ENCODE measurements at regions not wholly inside any gene's neighbourhood (a gene's known extent, or its start where the extent isn't known, plus 50 kb on each side); places are given as distances from the start of the nearest gene placed in this dataset.

DNA sequence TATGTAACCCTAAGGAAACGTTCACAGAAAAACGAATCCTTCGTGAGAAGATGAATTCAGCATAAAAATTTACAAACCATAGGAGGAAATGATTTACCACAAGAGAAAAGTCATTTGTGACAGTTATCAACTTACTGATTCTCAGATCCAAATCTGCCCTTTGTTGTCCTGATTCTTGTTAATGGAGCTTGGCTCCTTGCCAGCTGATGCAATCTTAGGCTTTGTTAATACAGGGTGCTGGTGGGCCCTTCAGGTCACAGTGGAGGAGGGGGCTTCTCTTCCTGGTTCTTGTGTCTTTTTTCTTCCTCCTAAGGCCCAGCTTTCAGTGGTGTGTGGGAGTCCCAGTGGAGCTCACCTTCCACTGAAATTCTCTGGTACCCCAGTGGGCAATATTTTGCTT is 108.4 kb upstream of the MAP3K7 start:
- Histone ChIP-seq H3K4me3 (ENCODE audit: low read depth in 1 of 3, low read length in 3 of 3) (no peak overlapping the region), H3K27me3 (ENCODE audit: control insufficient read depth in 4 of 4, insufficient read depth in 4 of 4, low read length in 3 of 4) (no peaks in the 10 kb centered on the region), H3K9ac (ENCODE audit: low read depth in 1 of 2, low read length in 2 of 2) (no peak overlapping the region), H3K9me3 (ENCODE audit: control insufficient read depth in 4 of 4, low read length in 3 of 4) (peaks cover 0 to 3% (median 0%) of the 10 kb centered on the region in 4 donors), H3K27ac (ENCODE audit: low read depth in 1 of 2, low read length in 2 of 2) (no peak overlapping the region), H3K4me1 (ENCODE audit: control insufficient read depth in 4 of 4, insufficient read depth in 4 of 4, low read length in 3 of 4) (no peaks in the 10 kb centered on the region), H3K36me3 (ENCODE audit: control insufficient read depth in 4 of 4, insufficient read depth in 3 of 4, low read depth in 1 of 4, low read length in 3 of 4) (no peaks in the 10 kb centered on the region)
- WGBS: 72% methylated on average over 3 of the region's 3 CpGs
- DNase-seq (ENCODE audit: low spot score): no peak
- TF ChIP-seq RAD21 (IDR thresholded peaks at IDR 0.05) (no peak), JUND (IDR thresholded peaks at IDR 0.05) (no peak), RXRA (IDR thresholded peaks at IDR 0.05) (no peak), TAF1 (conservative IDR thresholded peaks at IDR 0.05) (no peak)
- TF ChIP-seq, protein P1, sequence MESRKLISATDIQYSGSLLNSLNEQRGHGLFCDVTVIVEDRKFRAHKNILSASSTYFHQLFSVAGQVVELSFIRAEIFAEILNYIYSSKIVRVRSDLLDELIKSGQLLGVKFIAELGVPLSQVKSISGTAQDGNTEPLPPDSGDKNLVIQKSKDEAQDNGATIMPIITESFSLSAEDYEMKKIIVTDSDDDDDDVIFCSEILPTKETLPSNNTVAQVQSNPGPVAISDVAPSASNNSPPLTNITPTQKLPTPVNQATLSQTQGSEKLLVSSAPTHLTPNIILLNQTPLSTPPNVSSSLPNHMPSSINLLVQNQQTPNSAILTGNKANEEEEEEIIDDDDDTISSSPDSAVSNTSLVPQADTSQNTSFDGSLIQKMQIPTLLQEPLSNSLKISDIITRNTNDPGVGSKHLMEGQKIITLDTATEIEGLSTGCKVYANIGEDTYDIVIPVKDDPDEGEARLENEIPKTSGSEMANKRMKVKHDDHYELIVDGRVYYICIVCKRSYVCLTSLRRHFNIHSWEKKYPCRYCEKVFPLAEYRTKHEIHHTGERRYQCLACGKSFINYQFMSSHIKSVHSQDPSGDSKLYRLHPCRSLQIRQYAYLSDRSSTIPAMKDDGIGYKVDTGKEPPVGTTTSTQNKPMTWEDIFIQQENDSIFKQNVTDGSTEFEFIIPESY (IDR thresholded peaks at IDR 0.05): no peak
- TF ChIP-seq, protein P2, sequence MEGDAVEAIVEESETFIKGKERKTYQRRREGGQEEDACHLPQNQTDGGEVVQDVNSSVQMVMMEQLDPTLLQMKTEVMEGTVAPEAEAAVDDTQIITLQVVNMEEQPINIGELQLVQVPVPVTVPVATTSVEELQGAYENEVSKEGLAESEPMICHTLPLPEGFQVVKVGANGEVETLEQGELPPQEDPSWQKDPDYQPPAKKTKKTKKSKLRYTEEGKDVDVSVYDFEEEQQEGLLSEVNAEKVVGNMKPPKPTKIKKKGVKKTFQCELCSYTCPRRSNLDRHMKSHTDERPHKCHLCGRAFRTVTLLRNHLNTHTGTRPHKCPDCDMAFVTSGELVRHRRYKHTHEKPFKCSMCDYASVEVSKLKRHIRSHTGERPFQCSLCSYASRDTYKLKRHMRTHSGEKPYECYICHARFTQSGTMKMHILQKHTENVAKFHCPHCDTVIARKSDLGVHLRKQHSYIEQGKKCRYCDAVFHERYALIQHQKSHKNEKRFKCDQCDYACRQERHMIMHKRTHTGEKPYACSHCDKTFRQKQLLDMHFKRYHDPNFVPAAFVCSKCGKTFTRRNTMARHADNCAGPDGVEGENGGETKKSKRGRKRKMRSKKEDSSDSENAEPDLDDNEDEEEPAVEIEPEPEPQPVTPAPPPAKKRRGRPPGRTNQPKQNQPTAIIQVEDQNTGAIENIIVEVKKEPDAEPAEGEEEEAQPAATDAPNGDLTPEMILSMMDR (IDR thresholded peaks at IDR 0.05; ENCODE audit: low read depth, low read length, missing input control): no peak
- TF ChIP-seq, protein P3, sequence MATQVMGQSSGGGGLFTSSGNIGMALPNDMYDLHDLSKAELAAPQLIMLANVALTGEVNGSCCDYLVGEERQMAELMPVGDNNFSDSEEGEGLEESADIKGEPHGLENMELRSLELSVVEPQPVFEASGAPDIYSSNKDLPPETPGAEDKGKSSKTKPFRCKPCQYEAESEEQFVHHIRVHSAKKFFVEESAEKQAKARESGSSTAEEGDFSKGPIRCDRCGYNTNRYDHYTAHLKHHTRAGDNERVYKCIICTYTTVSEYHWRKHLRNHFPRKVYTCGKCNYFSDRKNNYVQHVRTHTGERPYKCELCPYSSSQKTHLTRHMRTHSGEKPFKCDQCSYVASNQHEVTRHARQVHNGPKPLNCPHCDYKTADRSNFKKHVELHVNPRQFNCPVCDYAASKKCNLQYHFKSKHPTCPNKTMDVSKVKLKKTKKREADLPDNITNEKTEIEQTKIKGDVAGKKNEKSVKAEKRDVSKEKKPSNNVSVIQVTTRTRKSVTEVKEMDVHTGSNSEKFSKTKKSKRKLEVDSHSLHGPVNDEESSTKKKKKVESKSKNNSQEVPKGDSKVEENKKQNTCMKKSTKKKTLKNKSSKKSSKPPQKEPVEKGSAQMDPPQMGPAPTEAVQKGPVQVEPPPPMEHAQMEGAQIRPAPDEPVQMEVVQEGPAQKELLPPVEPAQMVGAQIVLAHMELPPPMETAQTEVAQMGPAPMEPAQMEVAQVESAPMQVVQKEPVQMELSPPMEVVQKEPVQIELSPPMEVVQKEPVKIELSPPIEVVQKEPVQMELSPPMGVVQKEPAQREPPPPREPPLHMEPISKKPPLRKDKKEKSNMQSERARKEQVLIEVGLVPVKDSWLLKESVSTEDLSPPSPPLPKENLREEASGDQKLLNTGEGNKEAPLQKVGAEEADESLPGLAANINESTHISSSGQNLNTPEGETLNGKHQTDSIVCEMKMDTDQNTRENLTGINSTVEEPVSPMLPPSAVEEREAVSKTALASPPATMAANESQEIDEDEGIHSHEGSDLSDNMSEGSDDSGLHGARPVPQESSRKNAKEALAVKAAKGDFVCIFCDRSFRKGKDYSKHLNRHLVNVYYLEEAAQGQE (IDR thresholded peaks at IDR 0.05): no peak

DNA sequence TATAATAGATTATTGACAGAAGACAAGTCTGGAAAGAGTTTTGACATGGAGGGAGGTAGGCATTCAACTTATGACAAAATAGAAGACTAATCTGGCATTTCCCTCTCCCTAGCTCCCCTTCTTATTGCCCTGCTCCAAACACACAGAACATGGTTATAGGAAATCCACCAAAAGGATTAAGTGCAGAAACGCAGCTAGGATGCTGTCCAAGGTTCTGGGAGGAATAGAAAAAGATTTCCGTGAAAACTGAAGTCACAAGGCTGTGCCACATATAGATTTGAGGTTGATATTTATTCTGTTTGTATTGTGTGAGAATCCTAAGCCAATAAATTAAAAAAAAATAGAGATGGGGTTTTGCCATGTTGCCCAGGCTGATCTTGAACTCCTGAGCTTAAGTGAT is 107.9 kb upstream of the MAP3K7 start:
- no peaks in the 10 kb centered on the region for H3K4me1 ChIP-seq (ENCODE audit: control insufficient read depth in 4 of 4, insufficient read depth in 4 of 4, low read length in 3 of 4)
- no peak overlapping the region for H3K9ac ChIP-seq (ENCODE audit: low read depth in 1 of 2, low read length in 2 of 2)
- peaks cover 0 to 3% (median 0%) of the 10 kb centered on the region in 4 donors for H3K9me3 ChIP-seq (ENCODE audit: control insufficient read depth in 4 of 4, low read length in 3 of 4)
- H3K36me3 ChIP-seq (ENCODE audit: control insufficient read depth in 4 of 4, insufficient read depth in 3 of 4, low read depth in 1 of 4, low read length in 3 of 4): no peaks in the 10 kb centered on the region
- H3K27me3 ChIP-seq (ENCODE audit: control insufficient read depth in 4 of 4, insufficient read depth in 4 of 4, low read length in 3 of 4): no peaks in the 10 kb centered on the region
- WGBS: 58% methylated on average over 2 of the region's 2 CpGs
- H3K4me3 ChIP-seq (ENCODE audit: low read depth in 1 of 3, low read length in 3 of 3): no peak overlapping the region
- H3K27ac ChIP-seq (ENCODE audit: low read depth in 1 of 2, low read length in 2 of 2): no peak overlapping the region
- no peak for DNase-seq (ENCODE audit: low spot score)
- TF ChIP-seq GABPA (IDR thresholded peaks at IDR 0.05 in 1 of 2, conservative IDR thresholded peaks at IDR 0.05 in 1 of 2) (no peak), FOXA2 (IDR thresholded peaks at IDR 0.05) (no peak), SP1 (IDR thresholded peaks at IDR 0.05) (no peak), YY1 (IDR thresholded peaks at IDR 0.05) (no peak), EGR1 (IDR thresholded peaks at IDR 0.05; ENCODE audit: low read depth in 2 of 2) (no peak), HNF4A (conservative IDR thresholded peaks at IDR 0.05) (no peak), RAD21 (IDR thresholded peaks at IDR 0.05) (no peak)
- TF ChIP-seq, protein P3 (IDR thresholded peaks at IDR 0.05): no peak

Data from liver (tissue), 8 donors.